Astrocyte (in vitro differentiated cells and primary cell): ENCODE measurements at regions not wholly inside any gene's neighbourhood (a gene's known extent, or its start where the extent isn't known, plus 50 kb on each side); places are given as distances from the start of the nearest gene placed in this dataset.

Source experiments
- CTCF ChIP-seq: IDR thresholded peaks from 2 replicates; pipeline ENCODE4 v1.5.1; 2011; ENCODE audit warnings: low read depth, mild to moderate bottlenecking, inconsistent platforms, low read length, moderate library complexity; ENCODE audit not compliant: insufficient read depth
- EZH2 ChIP-seq: IDR thresholded peaks from 2 replicates; pipeline ENCODE4 v1.6.1; 2012; ENCODE audit warnings: mild to moderate bottlenecking, low read length, inconsistent platforms; ENCODE audit not compliant: insufficient read depth

DNA sequence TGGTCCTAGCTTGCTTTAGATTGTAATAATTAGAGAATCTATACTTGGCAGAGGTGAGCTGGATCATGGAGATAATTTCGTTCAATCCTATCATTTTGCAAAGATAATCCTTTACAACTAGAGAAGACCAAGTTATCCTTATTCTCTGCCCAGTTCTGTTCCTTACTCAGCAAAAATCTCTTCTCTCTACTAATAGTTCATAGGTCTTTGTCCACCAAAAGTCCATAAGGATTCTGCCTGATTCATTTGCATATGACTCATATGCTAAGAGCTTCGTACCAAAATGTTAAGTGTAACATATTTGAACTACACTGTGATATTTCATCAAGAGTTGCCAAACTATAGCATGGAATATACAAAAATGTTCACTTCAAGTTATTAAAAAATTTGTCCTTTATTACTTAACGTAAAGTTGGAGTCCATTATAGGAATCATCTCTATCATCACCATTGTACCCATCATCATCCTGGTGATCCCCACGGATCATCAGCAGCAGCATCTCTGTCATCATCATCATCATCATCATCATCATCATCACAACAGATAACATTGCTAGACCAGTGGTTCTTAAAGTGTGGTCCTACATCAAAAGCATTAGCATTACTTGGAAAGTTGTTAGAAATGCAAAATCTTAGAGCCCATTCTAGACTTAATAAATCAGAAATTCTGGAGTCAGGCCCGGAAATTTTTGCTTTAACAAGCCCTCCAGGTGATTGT, 463.0 kb downstream of the DHX35 start:
- TF ChIP-seq CTCF (no peak), EZH2 (no peak)
